ENCODE measurements at regions not wholly inside any gene's neighbourhood (a gene's known extent, or its start where the extent isn't known, plus 50 kb on each side); places are given as distances from the start of the nearest gene placed in this dataset.

DNA sequence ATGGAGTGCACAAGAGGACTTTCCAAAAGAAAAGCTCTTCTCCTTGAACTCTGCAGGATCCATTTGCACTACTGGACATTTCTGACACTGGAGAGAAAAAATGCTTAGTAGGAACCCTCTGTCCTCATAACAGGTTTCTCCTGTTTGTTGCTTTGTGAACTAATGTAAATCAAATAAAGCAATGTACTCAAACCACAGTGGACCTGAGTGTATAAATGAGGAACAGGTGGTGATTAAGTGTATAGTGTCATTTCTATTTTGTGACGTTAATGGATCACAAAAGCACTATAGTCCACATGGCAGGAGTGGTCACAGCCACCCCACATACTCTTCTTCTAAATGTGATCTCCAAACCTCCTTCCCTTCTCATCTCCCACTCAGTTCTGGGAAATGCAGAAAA lies 268.4 kb upstream of the DUSP10 start:
- TF ChIP-seq, protein P1, sequence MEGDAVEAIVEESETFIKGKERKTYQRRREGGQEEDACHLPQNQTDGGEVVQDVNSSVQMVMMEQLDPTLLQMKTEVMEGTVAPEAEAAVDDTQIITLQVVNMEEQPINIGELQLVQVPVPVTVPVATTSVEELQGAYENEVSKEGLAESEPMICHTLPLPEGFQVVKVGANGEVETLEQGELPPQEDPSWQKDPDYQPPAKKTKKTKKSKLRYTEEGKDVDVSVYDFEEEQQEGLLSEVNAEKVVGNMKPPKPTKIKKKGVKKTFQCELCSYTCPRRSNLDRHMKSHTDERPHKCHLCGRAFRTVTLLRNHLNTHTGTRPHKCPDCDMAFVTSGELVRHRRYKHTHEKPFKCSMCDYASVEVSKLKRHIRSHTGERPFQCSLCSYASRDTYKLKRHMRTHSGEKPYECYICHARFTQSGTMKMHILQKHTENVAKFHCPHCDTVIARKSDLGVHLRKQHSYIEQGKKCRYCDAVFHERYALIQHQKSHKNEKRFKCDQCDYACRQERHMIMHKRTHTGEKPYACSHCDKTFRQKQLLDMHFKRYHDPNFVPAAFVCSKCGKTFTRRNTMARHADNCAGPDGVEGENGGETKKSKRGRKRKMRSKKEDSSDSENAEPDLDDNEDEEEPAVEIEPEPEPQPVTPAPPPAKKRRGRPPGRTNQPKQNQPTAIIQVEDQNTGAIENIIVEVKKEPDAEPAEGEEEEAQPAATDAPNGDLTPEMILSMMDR (conservative IDR thresholded peaks at IDR 0.05) = no peak
- Mint-ChIP-seq H3K4me1 (peaks cover 9 to 11% of the 10 kb centered on the region in 2 experiments; a peak in 3 of 4 replicates), H3K4me3 (no peak overlapping the region), H3K27ac (no peak overlapping the region), H3K9me3 (peaks cover 5 to 10% of the 10 kb centered on the region in 2 experiments), H3K36me3 (ENCODE audit: insufficient read depth in 1 of 3, low read depth in 3 of 3) (peaks cover 0 to 5% (median 4%) of the 10 kb centered on the region in 3 experiments; a peak in 4 of 7 replicates), H3K27me3 (ENCODE audit: low read depth) (no peaks in the 10 kb centered on the region)
- Histone ChIP-seq H2BK20ac (ENCODE audit: low read depth, low read length, poor library complexity, severe bottlenecking) (no peak overlapping the region), H3K14ac (ENCODE audit: insufficient read depth, low read length) (no peak overlapping the region), H2AFZ (ENCODE audit: low read length) (no peak overlapping the region), H4K91ac (ENCODE audit: insufficient read length, low read depth, low read length) (no peak overlapping the region), H2BK15ac (ENCODE audit: low read depth, low read length) (no peak overlapping the region), H2BK12ac (ENCODE audit: insufficient read length, low read depth, low read length) (no peak overlapping the region), H2BK5ac (ENCODE audit: insufficient read length, low read length) (no peak overlapping the region), H3K4me1 (ENCODE audit: insufficient read depth, low read length) (no peaks in the 10 kb centered on the region; the same call in 1 of the 2 replicates), H3T11ph (ENCODE audit: low read length) (no peak overlapping the region), H3K4me2 (ENCODE audit: insufficient read depth, insufficient read length, low read length) (no peak overlapping the region), H3K56ac (ENCODE audit: insufficient read length, low read depth, low read length) (no peak overlapping the region), H3K79me2 (ENCODE audit: insufficient read depth, low read length) (no peaks in the 10 kb centered on the region), H3K79me1 (ENCODE audit: insufficient read depth, low read depth, low read length, poor library complexity, severe bottlenecking) (no peaks in the 10 kb centered on the region), H3K4ac (ENCODE audit: low read depth, low read length) (no peak overlapping the region), H4K5ac (ENCODE audit: insufficient read length, low read depth, low read length) (no peak overlapping the region), H4K20me1 (ENCODE audit: control insufficient read depth, insufficient read depth, insufficient read length) (no peaks in the 10 kb centered on the region), H3K23ac (ENCODE audit: insufficient read length, low read depth, low read length) (no peak overlapping the region), H3K23me2 (ENCODE audit: insufficient read length, low read depth, low read length, poor library complexity, severe bottlenecking) (no peaks in the 10 kb centered on the region), H3K9ac (ENCODE audit: extremely low read depth, insufficient read length, low read length) (no peak overlapping the region), H3K27me3 (ENCODE audit: insufficient read depth, low read length) (no peaks in the 10 kb centered on the region), H4K8ac (replicated peaks; ENCODE audit: insufficient read length, low read depth, low read length) (no peak overlapping the region), H2BK120ac (ENCODE audit: low read depth, low read length, poor library complexity, severe bottlenecking) (no peak overlapping the region), H3K27ac (ENCODE audit: insufficient read length, low read depth, low read length) (no peak overlapping the region), H3K9me3 (ENCODE audit: control insufficient read depth, low read depth, low read length) (no peaks in the 10 kb centered on the region), H2AK5ac (ENCODE audit: insufficient read length, low read length) (no peak overlapping the region), H3K18ac (ENCODE audit: insufficient read length, low read depth, low read length) (no peak overlapping the region)
- DNase-seq = no peak
- no CpG with 5 or more reads among the region's 1 CpG for WGBS (ENCODE audit: extremely low coverage, insufficient read length, low lambda C conversion rate)
